DOHH2 (cell line): ENCODE measurements at regions not wholly inside any gene's neighbourhood (a gene's known extent, or its start where the extent isn't known, plus 50 kb on each side); places are given as distances from the start of the nearest gene placed in this dataset.

Experiments
- H3F3A ChIP-seq: fragments of 200-600 bp; sonication (generic), shearing (Covaris generic); 2 replicates; pipeline ENCODE4 v1.6.0; 2016; ENCODE audit warnings: antibody characterized with exemption, mild to moderate bottlenecking; ENCODE audit not compliant: control insufficient read depth, insufficient read depth
- H3K27ac ChIP-seq: fragments of 200-600 bp; sonication (generic); 2 replicates; pipeline ENCODE4 v1.5.1; 2014; ENCODE audit warnings: low read depth, mild to moderate bottlenecking, low read length, moderate library complexity
- H3K27me3 ChIP-seq: fragments of 200-600 bp; sonication (generic); 2 replicates; pipeline ENCODE4 v1.6.1; 2014; ENCODE audit warnings: mild to moderate bottlenecking, low read length, mixed read lengths; ENCODE audit not compliant: control insufficient read depth
- H3K36me3 ChIP-seq: fragments of 200-600 bp; sonication (generic); 2 replicates; pipeline ENCODE4 v1.6.1; 2014; ENCODE audit warnings: mild to moderate bottlenecking, low read length, moderate library complexity, mixed read lengths; ENCODE audit not compliant: control insufficient read depth
- H3K4me1 ChIP-seq: fragments of 200-600 bp; sonication (generic); 2 replicates; pipeline ENCODE4 v1.6.1; 2014; ENCODE audit warnings: mild to moderate bottlenecking, low read length, mixed read lengths; ENCODE audit not compliant: control insufficient read depth
- H3K4me2 ChIP-seq: fragments of 200-600 bp; sonication (generic); 2 replicates; pipeline ENCODE4 v1.6.0; 2014; ENCODE audit warnings: mild to moderate bottlenecking, low read length, moderate library complexity
- H3K4me3 ChIP-seq: fragments of 200-600 bp; sonication (generic); 2 replicates; pipeline ENCODE4 v1.5.1; 2014; ENCODE audit warnings: mild to moderate bottlenecking, low read length, mixed read lengths
- H3K79me2 ChIP-seq: fragments of 200-600 bp; sonication (generic); 2 replicates; pipeline ENCODE4 v1.6.1; 2014; ENCODE audit warnings: mild to moderate bottlenecking, low read length, mixed read lengths; ENCODE audit not compliant: control insufficient read depth
- H3K9me2 ChIP-seq: fragments of 200-600 bp; sonication (generic); replicated peaks from 2 replicates; pipeline ENCODE4 v1.6.1; 2014; ENCODE audit warnings: mild to moderate bottlenecking, low read length, mixed read lengths; ENCODE audit not compliant: control insufficient read depth
- H3K9me3 ChIP-seq: fragments of 200-600 bp; sonication (generic); 2 replicates; pipeline ENCODE4 v1.6.1; 2014; ENCODE audit warnings: antibody characterized with exemption, low read length, mixed read lengths; ENCODE audit not compliant: control insufficient read depth, insufficient read depth
- H4K20me1 ChIP-seq: fragments of 200-600 bp; sonication (generic); 2 replicates; pipeline ENCODE4 v1.6.0; 2014; ENCODE audit warnings: low read depth, mild to moderate bottlenecking, antibody characterized with exemption, low read length, moderate library complexity; ENCODE audit not compliant: control insufficient read depth, insufficient read depth
- CTCF ChIP-seq: fragments of 200-600 bp; sonication (generic); IDR thresholded peaks from one replicate; pipeline ENCODE4 v1.5.1; 2014; ENCODE audit warnings: antibody characterized with exemption, mild to moderate bottlenecking, low read depth, low read length; ENCODE audit not compliant: poor library complexity, severe bottlenecking
- EZH2phosphoT487 ChIP-seq: fragments of 200-600 bp; sonication (generic); IDR thresholded peaks from 2 replicates; pipeline ENCODE4 v1.6.1; 2017; ENCODE audit warnings: borderline replicate concordance, mild to moderate bottlenecking, antibody characterized with exemption, low read length, moderate library complexity, mixed read lengths

GRCh38 chr2:64751286-64752260, 97.9 kb upstream of the SERTAD2 start:
- Histone ChIP-seq H3K79me2 (peaks cover 30% of the 10 kb centered on the region), H3K36me3 (peaks cover 5% of the 10 kb centered on the region; the same call in 1 of the 2 replicates), H3K27ac (peak overlapping the region; percentile 56), H3K4me2 (peak overlapping the region; percentile 82), H4K20me1 (no peaks in the 10 kb centered on the region), H3K4me3 (peak overlapping the region; percentile 92), H3K27me3 (no peaks in the 10 kb centered on the region), H3K9me2 (no peaks in the 10 kb centered on the region), H3F3A (peaks cover 33% of the 10 kb centered on the region), H3K4me1 (peaks cover 35% of the 10 kb centered on the region), H3K9me3 (no peaks in the 10 kb centered on the region)
- TF ChIP-seq EZH2phosphoT487 (no peak), CTCF (peak; percentile 9)

- H3F3A ChIP-seq, result peaks cover 19% of the 10 kb centered on the region
- peaks cover 20% of the 10 kb centered on the region for H3K79me2 ChIP-seq
- no peak overlapping the region for H3K4me3 ChIP-seq
- H3K9me2 ChIP-seq, result no peaks in the 10 kb centered on the region
- no peak overlapping the region for H3K4me2 ChIP-seq
- H3K36me3 ChIP-seq, result peaks cover 5% of the 10 kb centered on the region; the same call in 1 of the 2 replicates
- no peaks in the 10 kb centered on the region for H4K20me1 ChIP-seq
- no peaks in the 10 kb centered on the region for H3K9me3 ChIP-seq
- TF ChIP-seq EZH2phosphoT487, result no peak
- TF ChIP-seq CTCF, result no peak
- peaks cover 18% of the 10 kb centered on the region for H3K4me1 ChIP-seq
- no peaks in the 10 kb centered on the region for H3K27me3 ChIP-seq
- H3K27ac ChIP-seq, result no peak overlapping the region
These were observed 99.7 kb upstream of the SERTAD2 start for GRCh38 chr2:64753399-64753798.

DNA sequence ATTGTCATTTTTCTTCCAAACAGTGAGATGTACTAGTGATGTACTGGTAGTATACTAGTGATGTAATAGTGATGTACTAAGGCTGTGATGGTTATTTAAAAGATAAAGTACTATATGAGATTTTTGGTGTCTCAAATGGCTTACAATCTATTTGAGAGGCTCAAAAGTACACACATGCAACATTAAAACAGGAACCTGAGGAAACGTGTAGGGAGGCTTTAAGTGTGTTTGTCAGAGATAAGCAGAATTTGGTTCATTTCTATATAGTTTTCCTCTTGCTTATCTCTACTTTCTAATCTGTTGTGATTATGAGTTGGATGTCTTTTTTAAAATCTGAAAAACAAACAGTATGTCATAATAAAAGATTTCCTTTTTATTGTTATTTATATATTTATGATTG, 100.9 kb upstream of the SERTAD2 start:
- H3F3A ChIP-seq, result peaks cover 11% of the 10 kb centered on the region
- H3K9me3 ChIP-seq, result no peaks in the 10 kb centered on the region
- peaks cover 7% of the 10 kb centered on the region for H3K4me1 ChIP-seq
- H3K27me3 ChIP-seq, result no peaks in the 10 kb centered on the region
- H3K9me2 ChIP-seq, result no peaks in the 10 kb centered on the region
- no peak overlapping the region for H3K4me3 ChIP-seq
- H3K27ac ChIP-seq, result no peak overlapping the region
- no peaks in the 10 kb centered on the region for H4K20me1 ChIP-seq
- H3K36me3 ChIP-seq, result peaks cover 5% of the 10 kb centered on the region; the same call in 1 of the 2 replicates
- H3K4me2 ChIP-seq, result no peak overlapping the region
- TF ChIP-seq CTCF (no peak), EZH2phosphoT487 (no peak)
- peaks cover 9% of the 10 kb centered on the region for H3K79me2 ChIP-seq
